Neural progenitor cell (in vitro differentiated cells): ENCODE measurements at regions not wholly inside any gene's neighbourhood (a gene's known extent, or its start where the extent isn't known, plus 50 kb on each side); places are given as distances from the start of the nearest gene placed in this dataset.

Experiments
- DNase-seq: peaks from one replicate; pipeline ENCODE4 v3.0.0-alpha.2; 2016; ENCODE audit warnings: low spot score
- H2AFZ ChIP-seq: fragments of 200-600 bp; sonication (generic); replicated peaks from 2 replicates; pipeline ENCODE4 v1.6.1; 2016; ENCODE audit warnings: antibody characterized with exemption
- H3F3A ChIP-seq: fragments of 200-600 bp; sonication (generic); 2 replicates; pipeline ENCODE4 v1.6.1; 2016; ENCODE audit warnings: antibody characterized with exemption, low read depth
- H3K27ac ChIP-seq: fragments of 200-600 bp; sonication (generic); 2 replicates; pipeline ENCODE4 v1.5.1; 2016; ENCODE audit warnings: mild to moderate bottlenecking
- H3K27me3 ChIP-seq: fragments of 200-600 bp; sonication (generic); 2 replicates; pipeline ENCODE4 v1.6.1; 2016; ENCODE audit warnings: mild to moderate bottlenecking, moderate library complexity
- H3K36me3 ChIP-seq: fragments of 200-600 bp; sonication (generic); 2 replicates; pipeline ENCODE4 v1.5.1; 2016
- H3K4me1 ChIP-seq: fragments of 200-600 bp; sonication (generic); 2 replicates; pipeline ENCODE4 v1.6.1; 2016; ENCODE audit warnings: mixed run types
- H3K4me2 ChIP-seq: fragments of 200-600 bp; sonication (generic); 2 replicates; pipeline ENCODE4 v1.6.1; 2016
- H3K4me3 ChIP-seq: fragments of 200-600 bp; sonication (generic); 2 replicates; pipeline ENCODE4 v1.5.1; 2016
- H3K79me2 ChIP-seq: fragments of 200-600 bp; sonication (generic); 2 replicates; pipeline ENCODE4 v1.6.1; 2016; ENCODE audit warnings: low read depth
- H3K9ac ChIP-seq: fragments of 200-600 bp; sonication (generic); 2 replicates; pipeline ENCODE4 v1.6.1; 2016
- H3K9me3 ChIP-seq: fragments of 200-600 bp; sonication (generic); 2 replicates; pipeline ENCODE4 v1.5.1; 2016; ENCODE audit warnings: low read depth
- H4K20me1 ChIP-seq: fragments of 200-600 bp; sonication (generic); 2 replicates; pipeline ENCODE4 v1.6.1; 2016; ENCODE audit warnings: low read depth
- H3K27ac Mint-ChIP-seq: 3 replicates; pipeline ENCODE4 v1.8.0; 2021; ENCODE audit warnings: mixed read lengths
- H3K27me3 Mint-ChIP-seq: 2 replicates; pipeline ENCODE4 v1.8.0; 2022; ENCODE audit warnings: low read depth, mild to moderate bottlenecking, inconsistent platforms, moderate library complexity, mixed read lengths; ENCODE audit not compliant: insufficient read depth
- H3K36me3 Mint-ChIP-seq: 3 replicates; pipeline ENCODE4 v1.8.0; 2021; ENCODE audit warnings: mixed read lengths
- H3K4me1 Mint-ChIP-seq: 3 replicates; pipeline ENCODE4 v1.8.0; 2021; ENCODE audit warnings: mixed read lengths
- H3K4me3 Mint-ChIP-seq: 3 replicates; pipeline ENCODE4 v1.8.0; 2021; ENCODE audit warnings: mild to moderate bottlenecking, moderate library complexity, mixed read lengths
- H3K9me3 Mint-ChIP-seq: 3 replicates; pipeline ENCODE4 v1.8.0; 2020; ENCODE audit warnings: mixed read lengths
- EZH2 ChIP-seq: fragments of 200-600 bp; sonication (generic); IDR thresholded peaks from 2 replicates; pipeline ENCODE4 v1.6.1; 2017; ENCODE audit warnings: antibody characterized with exemption, mild to moderate bottlenecking, moderate library complexity
- EZH2phosphoT487 ChIP-seq: fragments of 200-600 bp; sonication (generic); IDR thresholded peaks from 2 replicates; pipeline ENCODE4 v1.6.1; 2017; ENCODE audit warnings: antibody characterized with exemption
- TF ChIP-seq, protein P1 (sequence below): fragments of 200-600 bp; sonication (generic); IDR thresholded peaks from 2 replicates; pipeline ENCODE4 v1.5.1; 2017; ENCODE audit warnings: antibody characterized with exemption, mild to moderate bottlenecking

DNA sequence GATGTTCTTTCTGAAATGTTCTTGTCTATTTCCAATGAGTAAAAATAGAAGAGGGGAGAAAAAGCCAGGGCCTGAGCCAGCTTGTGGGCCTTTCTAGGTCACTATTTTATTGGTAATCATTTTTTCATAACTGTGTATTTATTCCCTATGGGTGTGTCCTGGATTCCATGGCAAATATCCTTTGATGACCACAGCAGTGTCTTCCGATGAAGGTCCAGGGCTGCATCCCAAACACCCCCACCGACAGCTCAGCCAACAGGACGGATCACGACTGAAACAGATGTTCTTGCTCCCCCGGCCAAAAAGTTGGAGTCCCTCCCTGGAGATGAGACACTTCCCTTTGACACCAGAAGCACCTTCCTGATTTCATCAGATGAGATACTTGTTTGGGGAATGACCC lies 105.4 kb upstream of the PLEKHG1 start:
- peaks cover 4% of the 10 kb centered on the region for H3K27me3 Mint-ChIP-seq
- no peak for DNase-seq
- no peaks in the 10 kb centered on the region for H3K36me3 ChIP-seq
- H3K4me3 Mint-ChIP-seq: no peak overlapping the region
- H3F3A ChIP-seq: no peaks in the 10 kb centered on the region
- no peaks in the 10 kb centered on the region for H3K36me3 Mint-ChIP-seq
- H3K79me2 ChIP-seq: no peaks in the 10 kb centered on the region
- no peak overlapping the region for H3K27ac Mint-ChIP-seq
- H4K20me1 ChIP-seq: no peaks in the 10 kb centered on the region
- H3K9ac ChIP-seq: no peak overlapping the region
- no peak overlapping the region for H3K27ac ChIP-seq
- H3K4me1 ChIP-seq: no peaks in the 10 kb centered on the region
- TF ChIP-seq EZH2phosphoT487 (no peak), EZH2 (no peak)
- TF ChIP-seq, protein P1, sequence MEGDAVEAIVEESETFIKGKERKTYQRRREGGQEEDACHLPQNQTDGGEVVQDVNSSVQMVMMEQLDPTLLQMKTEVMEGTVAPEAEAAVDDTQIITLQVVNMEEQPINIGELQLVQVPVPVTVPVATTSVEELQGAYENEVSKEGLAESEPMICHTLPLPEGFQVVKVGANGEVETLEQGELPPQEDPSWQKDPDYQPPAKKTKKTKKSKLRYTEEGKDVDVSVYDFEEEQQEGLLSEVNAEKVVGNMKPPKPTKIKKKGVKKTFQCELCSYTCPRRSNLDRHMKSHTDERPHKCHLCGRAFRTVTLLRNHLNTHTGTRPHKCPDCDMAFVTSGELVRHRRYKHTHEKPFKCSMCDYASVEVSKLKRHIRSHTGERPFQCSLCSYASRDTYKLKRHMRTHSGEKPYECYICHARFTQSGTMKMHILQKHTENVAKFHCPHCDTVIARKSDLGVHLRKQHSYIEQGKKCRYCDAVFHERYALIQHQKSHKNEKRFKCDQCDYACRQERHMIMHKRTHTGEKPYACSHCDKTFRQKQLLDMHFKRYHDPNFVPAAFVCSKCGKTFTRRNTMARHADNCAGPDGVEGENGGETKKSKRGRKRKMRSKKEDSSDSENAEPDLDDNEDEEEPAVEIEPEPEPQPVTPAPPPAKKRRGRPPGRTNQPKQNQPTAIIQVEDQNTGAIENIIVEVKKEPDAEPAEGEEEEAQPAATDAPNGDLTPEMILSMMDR: no peak
- peaks cover 5% of the 10 kb centered on the region for H3K9me3 Mint-ChIP-seq
- no peaks in the 10 kb centered on the region for H3K9me3 ChIP-seq
- H2AFZ ChIP-seq: no peak overlapping the region
- no peaks in the 10 kb centered on the region for H3K4me1 Mint-ChIP-seq
- no peak overlapping the region for H3K4me3 ChIP-seq
- no peaks in the 10 kb centered on the region for H3K27me3 ChIP-seq
- H3K4me2 ChIP-seq: no peak overlapping the region

DNA sequence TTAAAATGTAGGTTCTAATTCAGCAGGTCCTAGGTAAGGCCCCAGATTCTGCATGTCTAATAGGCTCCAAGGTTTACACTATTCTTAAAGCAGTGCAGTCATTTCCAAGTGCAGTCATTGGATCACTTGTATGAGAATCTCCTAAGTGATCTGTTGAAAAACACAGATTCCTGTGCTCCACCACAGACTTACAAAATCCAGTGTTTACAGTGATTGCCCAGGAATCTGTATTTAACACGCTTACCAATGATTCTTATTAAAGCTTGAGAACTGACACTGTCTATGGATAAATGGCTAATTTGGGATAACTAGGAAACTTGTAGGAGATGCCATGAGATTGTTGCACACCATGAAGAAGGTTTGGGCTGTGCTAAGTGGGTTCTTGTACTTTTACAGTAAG lies 104.6 kb upstream of the PLEKHG1 start:
- H3K4me1 Mint-ChIP-seq: no peaks in the 10 kb centered on the region

DNA sequence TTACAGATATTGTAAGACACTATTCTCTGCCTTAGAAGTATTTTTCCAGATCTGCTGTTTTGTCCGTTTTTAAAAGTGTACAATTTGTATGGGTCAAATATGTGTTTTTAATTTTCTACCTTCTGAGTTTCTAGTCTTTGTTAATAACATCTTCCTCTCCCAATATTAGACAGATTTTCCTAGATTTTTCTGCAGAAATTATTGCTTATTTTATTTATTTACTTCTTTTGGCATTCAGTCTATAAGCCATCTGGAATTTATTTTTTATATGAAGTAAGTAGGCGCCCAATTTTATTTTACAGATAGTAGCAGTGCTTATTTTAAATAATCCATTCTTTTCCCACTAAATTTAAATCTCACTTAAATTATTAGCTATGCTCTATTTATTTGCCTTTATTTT lies 103.1 kb upstream of the PLEKHG1 start:
- no peaks in the 10 kb centered on the region for H3K79me2 ChIP-seq
- no peaks in the 10 kb centered on the region for H3K4me1 Mint-ChIP-seq

More for the DNA sequence above, 104.6 kb upstream of the PLEKHG1 start:
- Histone ChIP-seq H3K27ac (no peak overlapping the region), H3K36me3 (no peaks in the 10 kb centered on the region), H3K27me3 (no peaks in the 10 kb centered on the region), H4K20me1 (no peaks in the 10 kb centered on the region), H3F3A (no peaks in the 10 kb centered on the region), H2AFZ (no peak overlapping the region), H3K4me1 (no peaks in the 10 kb centered on the region), H3K4me2 (no peak overlapping the region), H3K9ac (no peak overlapping the region), H3K9me3 (no peaks in the 10 kb centered on the region), H3K79me2 (no peaks in the 10 kb centered on the region), H3K4me3 (no peak overlapping the region)
- TF ChIP-seq EZH2 (no peak), EZH2phosphoT487 (no peak)
- TF ChIP-seq, protein P1: no peak
- Mint-ChIP-seq H3K36me3 (no peaks in the 10 kb centered on the region), H3K27me3 (peaks cover 6% of the 10 kb centered on the region), H3K4me3 (no peak overlapping the region), H3K9me3 (peaks cover 5% of the 10 kb centered on the region), H3K27ac (no peak overlapping the region)
- no peak for DNase-seq

More for the DNA sequence above, 103.1 kb upstream of the PLEKHG1 start:
- Histone ChIP-seq H3K9me3 (no peaks in the 10 kb centered on the region), H3K9ac (no peak overlapping the region), H3K4me1 (no peaks in the 10 kb centered on the region), H3K36me3 (no peaks in the 10 kb centered on the region), H3K27ac (no peak overlapping the region), H2AFZ (no peak overlapping the region), H3K4me2 (no peak overlapping the region), H4K20me1 (no peaks in the 10 kb centered on the region), H3K27me3 (no peaks in the 10 kb centered on the region), H3F3A (no peaks in the 10 kb centered on the region), H3K4me3 (no peak overlapping the region)
- no peak for DNase-seq
- Mint-ChIP-seq H3K27me3 (peaks cover 6% of the 10 kb centered on the region), H3K9me3 (peaks cover 5% of the 10 kb centered on the region), H3K4me3 (no peak overlapping the region), H3K36me3 (no peaks in the 10 kb centered on the region), H3K27ac (no peak overlapping the region)
- TF ChIP-seq EZH2 (no peak), EZH2phosphoT487 (no peak)
- TF ChIP-seq, protein P1: no peak
